PC-3 (cell line): ENCODE measurements at regions not wholly inside any gene's neighbourhood (a gene's known extent, or its start where the extent isn't known, plus 50 kb on each side); places are given as distances from the start of the nearest gene placed in this dataset.

Source experiments
- ATAC-seq: fragments of 200-7000 bp; cut with Tn5 transposase; 2 replicates; pipeline ENCODE4 v1.9.1; 2020; ENCODE audit warnings: mild to moderate bottlenecking, moderate library complexity
- BruUV-seq: library from RNA; stranded (reverse); fragments of 400-500 nt; replicated peaks from 2 replicates; lab custom pipeline; 2021; lab: Mats Ljungman, UMichigan
- CTCF ChIA-PET: fragments of 300-600 bp; sonication (Branson Sonifier 250); formaldehyde crosslinking; loops from one replicate; lab custom pipeline; 2022; ENCODE audit warnings: antibody characterized with exemption; lab: Charles Lee
- POLR2A ChIA-PET: fragments of 300-600 bp; sonication (Branson Sonifier 250); formaldehyde crosslinking; loops from one replicate; lab custom pipeline; 2022; ENCODE audit warnings: antibody characterized with exemption; ENCODE audit not compliant: unreplicated experiment; lab: Charles Lee
- DNase-seq: peaks from one replicate; pipeline ENCODE4 v3.0.0-alpha.2; 2015
- H2AFZ ChIP-seq: fragments of 300-600 bp; sonication (generic); 2 replicates; pipeline ENCODE4 v1.6.0; 2016; ENCODE audit warnings: antibody characterized with exemption, low read length
- H3F3A ChIP-seq: fragments of 300-600 bp; sonication (generic); one replicate; pipeline ENCODE4 v1.6.0; 2017; ENCODE audit warnings: antibody characterized with exemption, low read length, control low read depth, mild to moderate bottlenecking; ENCODE audit not compliant: unreplicated experiment
- H3K27ac ChIP-seq: fragments of 300-600 bp; sonication (generic); 2 replicates; pipeline ENCODE4 v1.5.1; 2016; ENCODE audit warnings: mild to moderate bottlenecking, low read length
- H3K27me3 ChIP-seq: fragments of 300-600 bp; sonication (generic); 2 replicates; pipeline ENCODE4 v1.6.1; 2016; ENCODE audit warnings: low read length, mixed read lengths
- H3K36me3 ChIP-seq: fragments of 300-600 bp; sonication (generic); 2 replicates; pipeline ENCODE4 v1.6.1; 2016; ENCODE audit warnings: low read depth, mixed run types, low read length, mixed read lengths
- H3K4me1 ChIP-seq: fragments of 300-600 bp; sonication (generic); 2 replicates; pipeline ENCODE4 v1.5.1; 2016; ENCODE audit warnings: low read length; ENCODE audit not compliant: insufficient read depth
- H3K4me2 ChIP-seq: fragments of 300-600 bp; sonication (generic); 2 replicates; pipeline ENCODE4 v1.6.0; 2016; ENCODE audit warnings: low read length
- H3K4me3 ChIP-seq: fragments of 300-600 bp; sonication (generic); 2 replicates; pipeline ENCODE4 v1.5.1; 2016; ENCODE audit warnings: mild to moderate bottlenecking, low read length, mixed read lengths
- H3K79me2 ChIP-seq: fragments of 300-600 bp; sonication (generic); 2 replicates; pipeline ENCODE4 v1.6.1; 2017; ENCODE audit warnings: low read length, mixed read lengths
- H3K9ac ChIP-seq: fragments of 300-600 bp; sonication (generic); 2 replicates; pipeline ENCODE4 v1.6.0; 2016; ENCODE audit warnings: mild to moderate bottlenecking, low read length
- H3K9me2 ChIP-seq: fragments of 300-600 bp; sonication (generic); replicated peaks from 2 replicates; pipeline ENCODE4 v1.6.1; 2016; ENCODE audit warnings: mixed run types, low read length, mixed read lengths
- H3K9me3 ChIP-seq: fragments of 300-600 bp; sonication (generic); 2 replicates; pipeline ENCODE4 v1.6.1; 2016; ENCODE audit warnings: low read length, mixed read lengths
- H4K20me1 ChIP-seq: fragments of 300-600 bp; sonication (generic); 2 replicates; pipeline ENCODE4 v1.6.1; 2016; ENCODE audit warnings: low read length, mixed read lengths
- CTCF ChIP-seq: fragments of 300-600 bp; sonication (generic); conservative IDR thresholded peaks from 2 replicates; pipeline ENCODE4 v1.5.1; 2017; ENCODE audit warnings: antibody characterized with exemption, low read depth, mild to moderate bottlenecking, low read length
- EZH2 ChIP-seq: fragments of 300-600 bp; sonication (generic); IDR thresholded peaks from one replicate; pipeline ENCODE4 v1.6.1; 2017; ENCODE audit warnings: antibody characterized with exemption, mild to moderate bottlenecking, low read length; ENCODE audit not compliant: unreplicated experiment
- EZH2phosphoT487 ChIP-seq: fragments of 300-600 bp; sonication (generic); IDR thresholded peaks from 2 replicates; pipeline ENCODE4 v1.6.1; 2018; ENCODE audit warnings: mild to moderate bottlenecking, antibody characterized with exemption, low read length, borderline replicate concordance
- intact Hi-C: fragments of 100-400 bp; cut with micrococcal nuclease; formaldehyde crosslinking; loops from 2 replicates; pipeline ENCODE4 v1.9.0; 2023

GRCh38 chrX:71000139-71000538, 68.0 kb downstream of the SNX12 start:
- ChIA-PET CTCF (no interaction called here), POLR2A (interaction anchor here (0.7 to 0.9 kb wide), 2 partner anchors 16 to 165 kb away, joined by 3 to 5 read pairs; no protein-coding TSS in a partner anchor)
- TF ChIP-seq EZH2 (no peak), EZH2phosphoT487 (no peak), CTCF (no peak)
- H3K4me3 ChIP-seq: no peak overlapping the region
- no peak for DNase-seq
- H3K9me2 ChIP-seq: no peaks in the 10 kb centered on the region
- no peaks in the 10 kb centered on the region for H3K9me3 ChIP-seq
- no peak overlapping the region for H3K27ac ChIP-seq
- BruUV-seq: no TSS peak
- H3F3A ChIP-seq: no peaks in the 10 kb centered on the region
- intact Hi-C loops: no loop called here
- H3K4me1 ChIP-seq: no peaks in the 10 kb centered on the region
- no peak overlapping the region for H3K4me2 ChIP-seq
- H4K20me1 ChIP-seq: no peaks in the 10 kb centered on the region
- H3K79me2 ChIP-seq: no peaks in the 10 kb centered on the region
- no peak for ATAC-seq
- H2AFZ ChIP-seq: no peak overlapping the region
- no peaks in the 10 kb centered on the region for H3K36me3 ChIP-seq
- H3K27me3 ChIP-seq: no peaks in the 10 kb centered on the region
- H3K9ac ChIP-seq: no peak overlapping the region

- no peak overlapping the region for H3K4me2 ChIP-seq
- no peak overlapping the region for H3K9ac ChIP-seq
- H4K20me1 ChIP-seq: no peaks in the 10 kb centered on the region
- no peaks in the 10 kb centered on the region for H3K79me2 ChIP-seq
- ATAC-seq: peak; percentile 53; the same call in 1 of the 2 replicates
- DNase-seq: peak; percentile 42
- BruUV-seq: no TSS peak
- H3K4me3 ChIP-seq: no peak overlapping the region
- H3K9me3 ChIP-seq: no peaks in the 10 kb centered on the region
- no peak overlapping the region for H2AFZ ChIP-seq
- no peak for TF ChIP-seq EZH2
- TF ChIP-seq CTCF: peak; percentile 53; the same call in 1 of the 2 replicates
- no peaks in the 10 kb centered on the region for H3K36me3 ChIP-seq
- no peaks in the 10 kb centered on the region for H3F3A ChIP-seq
- CTCF ChIA-PET: no interaction called here
- H3K27ac ChIP-seq: no peak overlapping the region
- POLR2A ChIA-PET: no interaction called here
- H3K4me1 ChIP-seq: no peaks in the 10 kb centered on the region
- H3K27me3 ChIP-seq: no peaks in the 10 kb centered on the region
- no peaks in the 10 kb centered on the region for H3K9me2 ChIP-seq
- intact Hi-C loops: no loop called here
Observed at GRCh38 chrX:70998411-70999027, 67.6 kb upstream of the SLC7A3 start.

GRCh38 chrX:70995338-70995737, 64.4 kb upstream of the SLC7A3 start:
- Histone ChIP-seq H3F3A (no peaks in the 10 kb centered on the region), H3K4me2 (no peak overlapping the region), H3K27ac (no peak overlapping the region), H3K36me3 (no peaks in the 10 kb centered on the region), H3K4me1 (no peaks in the 10 kb centered on the region), H3K4me3 (no peak overlapping the region), H3K9me2 (no peaks in the 10 kb centered on the region), H4K20me1 (no peaks in the 10 kb centered on the region), H3K27me3 (no peaks in the 10 kb centered on the region), H3K79me2 (no peaks in the 10 kb centered on the region), H3K9me3 (no peaks in the 10 kb centered on the region), H3K9ac (no peak overlapping the region), H2AFZ (no peak overlapping the region)
- DNase-seq (no peak), ATAC-seq (no peak)
- POLR2A ChIA-PET: no interaction called here
- intact Hi-C loops: no loop called here
- BruUV-seq: no TSS peak
- CTCF ChIA-PET: no interaction called here
- TF ChIP-seq CTCF: no peak
- TF ChIP-seq EZH2phosphoT487: no peak
- no peak for TF ChIP-seq EZH2
